ENCODE measurements at regions not wholly inside any gene's neighbourhood (a gene's known extent, or its start where the extent isn't known, plus 50 kb on each side); places are given as distances from the start of the nearest gene placed in this dataset.
A peak's percentile ranks its signal among the peaks of the same experiment; 100 is the strongest.

DNA sequence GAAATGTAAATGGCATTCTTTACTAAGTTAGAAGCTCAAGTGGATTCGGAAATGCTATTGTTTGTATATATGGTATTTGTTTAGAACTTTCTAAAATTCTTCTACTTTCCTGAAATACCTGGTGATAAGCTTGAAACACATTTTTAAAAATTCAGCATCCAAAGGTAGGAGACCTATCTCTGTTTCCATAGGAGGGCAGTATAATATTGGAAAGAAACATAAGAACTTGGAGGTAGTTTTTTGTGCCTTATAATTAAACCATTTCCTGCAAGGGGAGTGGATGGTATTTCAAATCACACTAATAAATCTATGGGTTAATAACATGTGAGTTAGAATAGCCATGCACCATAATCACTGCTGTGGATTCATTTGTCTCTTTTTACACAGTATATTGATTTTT lies 217.4 kb upstream of the AADAT start:
- WGBS (ENCODE audit: insufficient coverage, low lambda C conversion rate): no CpG with 5 or more reads among the region's 1 CpG
- Histone ChIP-seq H3K27ac (ENCODE audit: low read length) (no peak overlapping the region), H3K4me1 (ENCODE audit: control insufficient read depth, insufficient read depth, low read length) (no peaks in the 10 kb centered on the region), H3K4me3 (ENCODE audit: low read length) (no peak overlapping the region), H3K9me3 (ENCODE audit: control insufficient read depth, low read depth, low read length) (no peaks in the 10 kb centered on the region), H3K27me3 (ENCODE audit: control insufficient read depth, insufficient read depth, low read length) (no peaks in the 10 kb centered on the region), H3K36me3 (ENCODE audit: control insufficient read depth, insufficient read depth, low read length) (no peaks in the 10 kb centered on the region)
- DNase-seq: no peak

- no peaks in the 10 kb centered on the region for H3K9me3 ChIP-seq (ENCODE audit: control insufficient read depth, low read depth, low read length)
- peak; percentile 16 to 79 for DNase-seq
- H3K4me3 ChIP-seq (ENCODE audit: low read length): no peak overlapping the region
- no peaks in the 10 kb centered on the region for H3K27me3 ChIP-seq (ENCODE audit: control insufficient read depth, insufficient read depth, low read length)
- H3K4me1 ChIP-seq (ENCODE audit: control insufficient read depth, insufficient read depth, low read length): no peaks in the 10 kb centered on the region
- no peaks in the 10 kb centered on the region for H3K36me3 ChIP-seq (ENCODE audit: control insufficient read depth, insufficient read depth, low read length)
- no peak overlapping the region for H3K27ac ChIP-seq (ENCODE audit: low read length)
Measured at GRCh38 chr4:170306208-170306607, 216.5 kb upstream of the AADAT start.

DNA sequence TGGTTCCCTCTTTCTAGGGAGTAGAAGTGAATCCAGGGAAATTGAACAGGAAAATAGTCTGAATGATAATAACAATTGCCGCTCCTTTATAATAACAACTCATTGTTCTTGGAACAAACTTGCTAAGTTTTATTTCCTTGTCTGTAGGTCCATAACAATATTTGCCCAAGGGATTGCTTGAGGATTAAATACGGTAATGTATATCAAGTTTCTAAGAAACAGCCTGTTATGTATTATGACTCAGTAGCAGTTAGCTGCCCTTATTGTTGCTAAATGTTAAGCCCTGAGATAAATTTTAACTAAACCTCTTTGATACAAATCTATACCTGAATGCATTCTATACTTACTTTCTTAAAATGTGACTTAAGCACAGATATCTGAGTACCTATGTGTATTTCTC lies 215.9 kb upstream of the AADAT start:
- Histone ChIP-seq H3K4me3 (ENCODE audit: low read length) (no peak overlapping the region), H3K4me1 (ENCODE audit: control insufficient read depth, insufficient read depth, low read length) (no peaks in the 10 kb centered on the region), H3K9me3 (ENCODE audit: control insufficient read depth, low read depth, low read length) (no peaks in the 10 kb centered on the region), H3K27me3 (ENCODE audit: control insufficient read depth, insufficient read depth, low read length) (no peaks in the 10 kb centered on the region), H3K36me3 (ENCODE audit: control insufficient read depth, insufficient read depth, low read length) (no peaks in the 10 kb centered on the region), H3K27ac (ENCODE audit: low read length) (no peak overlapping the region)
- WGBS (ENCODE audit: insufficient coverage, low lambda C conversion rate): no CpG with 5 or more reads among the region's 2 CpGs
- peak; percentile 2 to 62 for DNase-seq

GRCh38 chr4:170281027-170281426 lies 191.3 kb upstream of the AADAT start:
- Histone ChIP-seq H3K36me3 (ENCODE audit: control insufficient read depth, insufficient read depth, low read length) (no peaks in the 10 kb centered on the region), H3K4me3 (ENCODE audit: low read length) (no peak overlapping the region), H3K27ac (ENCODE audit: low read length) (no peak overlapping the region), H3K4me1 (ENCODE audit: control insufficient read depth, insufficient read depth, low read length) (no peaks in the 10 kb centered on the region), H3K9me3 (ENCODE audit: control insufficient read depth, low read depth, low read length) (no peaks in the 10 kb centered on the region), H3K27me3 (ENCODE audit: control insufficient read depth, insufficient read depth, low read length) (no peaks in the 10 kb centered on the region)
- 80% methylated on average over 1 of the region's 2 CpGs for WGBS (ENCODE audit: insufficient coverage, low lambda C conversion rate)
- no peak for DNase-seq

DNA sequence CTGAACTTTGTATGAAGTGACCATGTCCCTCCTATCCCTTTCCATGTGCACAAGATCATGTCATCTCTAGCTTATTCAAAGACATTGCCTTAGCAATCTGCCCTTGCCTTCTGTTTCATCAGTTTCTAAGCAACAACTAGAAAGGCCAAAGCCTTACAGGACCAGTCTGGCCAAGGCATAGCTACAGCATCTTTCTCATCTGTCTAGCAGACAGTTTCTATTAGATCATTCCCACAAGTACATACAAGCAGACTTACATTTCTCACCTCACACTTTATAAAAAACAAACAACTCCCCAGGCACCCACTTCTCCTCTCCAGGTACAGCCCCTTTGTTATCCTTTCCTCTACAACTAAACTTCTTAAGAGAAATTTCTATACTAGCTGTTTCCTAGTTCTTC lies 188.7 kb upstream of the AADAT start:
- Histone ChIP-seq H3K4me3 (ENCODE audit: low read length) (no peak overlapping the region), H3K4me1 (ENCODE audit: control insufficient read depth, insufficient read depth, low read length) (no peaks in the 10 kb centered on the region), H3K27me3 (ENCODE audit: control insufficient read depth, insufficient read depth, low read length) (no peaks in the 10 kb centered on the region), H3K9me3 (ENCODE audit: control insufficient read depth, low read depth, low read length) (no peaks in the 10 kb centered on the region), H3K27ac (ENCODE audit: low read length) (no peak overlapping the region), H3K36me3 (ENCODE audit: control insufficient read depth, insufficient read depth, low read length) (no peaks in the 10 kb centered on the region)
- no peak for DNase-seq

DNA sequence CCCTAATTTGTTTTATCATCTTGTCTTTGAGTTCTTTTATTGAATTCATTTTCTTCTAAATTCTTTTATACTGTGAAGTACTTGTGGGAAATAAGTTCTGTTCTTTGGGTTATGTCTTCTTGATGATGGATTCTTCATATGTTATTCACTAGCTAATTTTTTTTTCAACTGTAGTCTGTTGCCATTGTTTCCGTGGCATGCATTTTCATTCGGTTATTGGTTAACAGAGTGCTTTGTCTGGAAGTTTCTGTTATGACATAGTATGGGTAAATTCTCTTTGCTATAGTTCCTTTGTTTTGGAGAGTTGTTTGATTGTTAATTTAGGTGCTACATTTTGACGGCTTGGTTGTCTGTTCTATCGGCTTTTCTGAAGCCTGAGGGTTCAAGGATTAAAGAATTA lies 184.9 kb upstream of the AADAT start:
- H3K4me3 ChIP-seq (ENCODE audit: low read length): no peak overlapping the region
- no peaks in the 10 kb centered on the region for H3K27me3 ChIP-seq (ENCODE audit: control insufficient read depth, insufficient read depth, low read length)
- no peaks in the 10 kb centered on the region for H3K36me3 ChIP-seq (ENCODE audit: control insufficient read depth, insufficient read depth, low read length)
- DNase-seq: no peak
- H3K4me1 ChIP-seq (ENCODE audit: control insufficient read depth, insufficient read depth, low read length): no peaks in the 10 kb centered on the region
- H3K27ac ChIP-seq (ENCODE audit: low read length): no peak overlapping the region
- no peaks in the 10 kb centered on the region for H3K9me3 ChIP-seq (ENCODE audit: control insufficient read depth, low read depth, low read length)
- WGBS (ENCODE audit: insufficient coverage, low lambda C conversion rate): 76% methylated on average over 2 of the region's 4 CpGs

GRCh38 chr4:170272959-170273358 lies 183.2 kb upstream of the AADAT start:
- no peaks in the 10 kb centered on the region for H3K27me3 ChIP-seq (ENCODE audit: control insufficient read depth, insufficient read depth, low read length)
- no peak for DNase-seq
- H3K9me3 ChIP-seq (ENCODE audit: control insufficient read depth, low read depth, low read length): no peaks in the 10 kb centered on the region
- H3K4me1 ChIP-seq (ENCODE audit: control insufficient read depth, insufficient read depth, low read length): no peaks in the 10 kb centered on the region
- 100% methylated on average over 2 of the region's 4 CpGs for WGBS (ENCODE audit: insufficient coverage, low lambda C conversion rate)
- H3K36me3 ChIP-seq (ENCODE audit: control insufficient read depth, insufficient read depth, low read length): no peaks in the 10 kb centered on the region
- H3K4me3 ChIP-seq (ENCODE audit: low read length): no peak overlapping the region
- no peak overlapping the region for H3K27ac ChIP-seq (ENCODE audit: low read length)

GRCh38 chr4:170271723-170272122 lies 182.0 kb upstream of the AADAT start:
- Histone ChIP-seq H3K27ac (ENCODE audit: low read length) (no peak overlapping the region), H3K36me3 (ENCODE audit: control insufficient read depth, insufficient read depth, low read length) (no peaks in the 10 kb centered on the region), H3K9me3 (ENCODE audit: control insufficient read depth, low read depth, low read length) (no peaks in the 10 kb centered on the region), H3K27me3 (ENCODE audit: control insufficient read depth, insufficient read depth, low read length) (no peaks in the 10 kb centered on the region), H3K4me1 (ENCODE audit: control insufficient read depth, insufficient read depth, low read length) (no peaks in the 10 kb centered on the region), H3K4me3 (ENCODE audit: low read length) (no peak overlapping the region)
- DNase-seq: no peak
- WGBS (ENCODE audit: insufficient coverage, low lambda C conversion rate): no CpG with 5 or more reads among the region's 2 CpGs

- no peak overlapping the region for H3K4me3 ChIP-seq (ENCODE audit: low read length)
- DNase-seq: no peak
- no peaks in the 10 kb centered on the region for H3K27me3 ChIP-seq (ENCODE audit: control insufficient read depth, insufficient read depth, low read length)
- no peaks in the 10 kb centered on the region for H3K4me1 ChIP-seq (ENCODE audit: control insufficient read depth, insufficient read depth, low read length)
- no peak overlapping the region for H3K27ac ChIP-seq (ENCODE audit: low read length)
- WGBS (ENCODE audit: insufficient coverage, low lambda C conversion rate): no CpG with 5 or more reads among the region's 2 CpGs
- H3K9me3 ChIP-seq (ENCODE audit: control insufficient read depth, low read depth, low read length): no peaks in the 10 kb centered on the region
- no peaks in the 10 kb centered on the region for H3K36me3 ChIP-seq (ENCODE audit: control insufficient read depth, insufficient read depth, low read length)
Measured at GRCh38 chr4:170270628-170271027, 180.9 kb upstream of the AADAT start.

DNA sequence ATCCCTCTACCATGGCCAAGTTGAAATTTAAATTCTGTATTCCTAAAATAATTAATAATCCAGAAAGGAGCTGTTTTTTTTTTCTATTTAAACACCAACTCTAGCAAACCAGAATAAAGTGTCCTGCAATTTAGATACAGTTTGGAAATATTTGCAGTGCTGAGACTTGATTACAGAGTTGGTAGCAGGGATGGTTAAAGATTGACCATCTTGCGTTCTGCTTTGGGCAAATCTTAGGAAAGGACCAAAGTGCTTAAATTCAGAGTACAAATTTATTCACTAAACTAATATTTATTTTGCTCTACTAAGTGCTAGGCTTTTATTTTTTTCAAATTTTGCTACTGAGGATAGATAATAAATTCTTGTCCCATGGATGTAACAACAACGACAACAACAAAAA lies 180.2 kb upstream of the AADAT start:
- H3K4me1 ChIP-seq (ENCODE audit: control insufficient read depth, insufficient read depth, low read length): no peaks in the 10 kb centered on the region
- no peak overlapping the region for H3K4me3 ChIP-seq (ENCODE audit: low read length)
- no peak for DNase-seq
- no peaks in the 10 kb centered on the region for H3K9me3 ChIP-seq (ENCODE audit: control insufficient read depth, low read depth, low read length)
- no peaks in the 10 kb centered on the region for H3K27me3 ChIP-seq (ENCODE audit: control insufficient read depth, insufficient read depth, low read length)
- 88% methylated on average over 1 of the region's 2 CpGs for WGBS (ENCODE audit: insufficient coverage, low lambda C conversion rate)
- no peaks in the 10 kb centered on the region for H3K36me3 ChIP-seq (ENCODE audit: control insufficient read depth, insufficient read depth, low read length)
- no peak overlapping the region for H3K27ac ChIP-seq (ENCODE audit: low read length)

GRCh38 chr4:170259631-170260153 lies 169.9 kb upstream of the AADAT start:
- Histone ChIP-seq H3K27ac (ENCODE audit: low read length) (no peak overlapping the region), H3K9me3 (ENCODE audit: control insufficient read depth, low read depth, low read length) (no peaks in the 10 kb centered on the region), H3K27me3 (ENCODE audit: control insufficient read depth, insufficient read depth, low read length) (peaks cover 2% of the 10 kb centered on the region), H3K4me3 (ENCODE audit: low read length) (no peak overlapping the region), H3K4me1 (ENCODE audit: control insufficient read depth, insufficient read depth, low read length) (no peaks in the 10 kb centered on the region), H3K36me3 (ENCODE audit: control insufficient read depth, insufficient read depth, low read length) (no peaks in the 10 kb centered on the region)
- peak; percentile 82 to 85 for DNase-seq
- WGBS (ENCODE audit: insufficient coverage, low lambda C conversion rate): no CpG with 5 or more reads among the region's 6 CpGs
